ENCODE measurements at regions not wholly inside any gene's neighbourhood (a gene's known extent, or its start where the extent isn't known, plus 50 kb on each side); places are given as distances from the start of the nearest gene placed in this dataset.

- TF ChIP-seq YY1 (IDR thresholded peaks at IDR 0.05; ENCODE audit: low read depth), result no peak
- TF ChIP-seq MAX (IDR thresholded peaks at IDR 0.05), result no peak
- no peak for TF ChIP-seq TAF1 (IDR thresholded peaks at IDR 0.05; ENCODE audit: low read depth)
- TF ChIP-seq FOXM1 (IDR thresholded peaks at IDR 0.05; ENCODE audit: borderline replicate concordance, low read depth), result no peak
Measured at GRCh38 chr18:55123361-55123760, 164.1 kb upstream of the CCDC68 start.
